Smooth muscle cell (in vitro differentiated cells): ENCODE measurements at regions not wholly inside any gene's neighbourhood (a gene's known extent, or its start where the extent isn't known, plus 50 kb on each side); places are given as distances from the start of the nearest gene placed in this dataset.
"Not testable (repeated sequence)": the region's sequence is repeated elsewhere in the genome, so short reads cannot be mapped to it uniquely, and the experiment has no call there.

Source experiments
- DNase-seq: peaks from one replicate; lab custom pipeline; 2025; ENCODE audit not compliant: unreplicated experiment; lab: John Stamatoyannopoulos, UW
- H2AFZ ChIP-seq: fragments of 200-600 bp; sonication (generic); 2 replicates; pipeline ENCODE4 v1.6.0; 2016; ENCODE audit warnings: antibody characterized with exemption, low read depth, mild to moderate bottlenecking
- H3F3A ChIP-seq: fragments of 200-600 bp; sonication (generic); 2 replicates; pipeline ENCODE4 v1.6.0; 2017; ENCODE audit warnings: antibody characterized with exemption, low read depth
- H3K27ac ChIP-seq: fragments of 200-600 bp; sonication (generic); 2 replicates; pipeline ENCODE4 v1.5.1; 2016; ENCODE audit warnings: low read depth, mild to moderate bottlenecking
- H3K27me3 ChIP-seq: fragments of 200-600 bp; sonication (generic); 2 replicates; pipeline ENCODE4 v1.6.1; 2016; ENCODE audit warnings: low read depth, mild to moderate bottlenecking
- H3K36me3 ChIP-seq: fragments of 200-600 bp; sonication (generic); 2 replicates; pipeline ENCODE4 v1.5.1; 2016; ENCODE audit warnings: low read depth
- H3K4me1 ChIP-seq: fragments of 200-600 bp; sonication (generic); 2 replicates; pipeline ENCODE4 v1.5.1; 2016; ENCODE audit warnings: low read depth
- H3K4me2 ChIP-seq: fragments of 200-600 bp; sonication (generic); 2 replicates; pipeline ENCODE4 v1.6.0; 2016; ENCODE audit warnings: mild to moderate bottlenecking
- H3K4me3 ChIP-seq: fragments of 200-600 bp; sonication (generic); 2 replicates; pipeline ENCODE4 v1.5.1; 2016; ENCODE audit warnings: mild to moderate bottlenecking
- H3K79me2 ChIP-seq: fragments of 200-600 bp; sonication (generic); 2 replicates; pipeline ENCODE4 v1.6.0; 2016; ENCODE audit warnings: low read depth, mild to moderate bottlenecking
- H3K9ac ChIP-seq: fragments of 200-600 bp; sonication (generic); 2 replicates; pipeline ENCODE4 v1.6.0; 2016; ENCODE audit warnings: low read depth
- H3K9me3 ChIP-seq: fragments of 200-600 bp; sonication (generic); replicated peaks from 2 replicates; pipeline ENCODE4 v1.5.1; 2016; ENCODE audit warnings: low read depth
- H4K20me1 ChIP-seq: fragments of 200-600 bp; sonication (generic); 2 replicates; pipeline ENCODE4 v1.6.0; 2016; ENCODE audit warnings: low read depth
- CTCF ChIP-seq: fragments of 200-600 bp; sonication (generic); IDR thresholded peaks from 2 replicates; pipeline ENCODE4 v1.5.1; 2017; ENCODE audit warnings: borderline replicate concordance, mild to moderate bottlenecking, antibody characterized with exemption; ENCODE audit not compliant: insufficient read depth, poor library complexity, severe bottlenecking
- WGBS: methylation state at CpG from one replicate; pipeline ENCODE4 v1.1.7; 2016; ENCODE audit warnings: low lambda C conversion rate; 5-methylcytosine and 5-hydroxymethylcytosine counted together

- H3K9ac ChIP-seq, H3K4me2 ChIP-seq, H4K20me1 ChIP-seq, H3K4me3 ChIP-seq, H3K27ac ChIP-seq, H3F3A ChIP-seq, H3K27me3 ChIP-seq, H3K4me1 ChIP-seq, DNase-seq, H3K79me2 ChIP-seq, H2AFZ ChIP-seq, H3K9me3 ChIP-seq, H3K36me3 ChIP-seq: not testable (repeated sequence)
- WGBS, result 58% methylated on average over 8 of the region's 8 CpGs
Measured at GRCh38 chr7:67358316-67358715, 361.7 kb downstream of the TYW1 start.

- H3K36me3 ChIP-seq, H3K9ac ChIP-seq, H3F3A ChIP-seq, H3K9me3 ChIP-seq, DNase-seq, H3K4me2 ChIP-seq, H3K27ac ChIP-seq, H3K4me3 ChIP-seq, H2AFZ ChIP-seq, H4K20me1 ChIP-seq, H3K27me3 ChIP-seq, H3K79me2 ChIP-seq, H3K4me1 ChIP-seq: not testable (repeated sequence)
- WGBS, result 41% methylated on average over 3 of the region's 3 CpGs
Measured at GRCh38 chr7:67358738-67359137, 362.1 kb downstream of the TYW1 start.

GRCh38 chr7:67359900-67360299 lies 363.3 kb downstream of the TYW1 start:
- Histone ChIP-seq H3K9me3 (no peaks in the 10 kb centered on the region), H3F3A (no peaks in the 10 kb centered on the region), H3K9ac (no peak overlapping the region), H4K20me1 (no peaks in the 10 kb centered on the region), H3K4me3 (no peak overlapping the region), H3K36me3 (no peaks in the 10 kb centered on the region), H3K27ac (no peak overlapping the region), H3K4me1 (no peaks in the 10 kb centered on the region), H3K79me2 (no peaks in the 10 kb centered on the region), H2AFZ (no peak overlapping the region), H3K4me2 (no peak overlapping the region), H3K27me3 (no peaks in the 10 kb centered on the region)
- DNase-seq, result no peak
- no peak for TF ChIP-seq CTCF
- WGBS, result 61% methylated on average over 3 of the region's 3 CpGs

- Histone ChIP-seq H3K4me3 (no peak overlapping the region), H2AFZ (no peak overlapping the region), H4K20me1 (no peaks in the 10 kb centered on the region), H3K9ac (no peak overlapping the region), H3K4me2 (no peak overlapping the region), H3K27ac (no peak overlapping the region), H3K79me2 (no peaks in the 10 kb centered on the region), H3K27me3 (no peaks in the 10 kb centered on the region), H3K36me3 (no peaks in the 10 kb centered on the region), H3K9me3 (no peaks in the 10 kb centered on the region), H3K4me1 (no peaks in the 10 kb centered on the region), H3F3A (no peaks in the 10 kb centered on the region)
- TF ChIP-seq CTCF, result no peak
- 85% methylated on average over 4 of the region's 4 CpGs for WGBS
- no peak for DNase-seq
Measured at GRCh38 chr7:67361150-67361549, 364.5 kb downstream of the TYW1 start.

GRCh38 chr7:67364441-67365017 lies 367.9 kb downstream of the TYW1 start:
- Histone ChIP-seq H3K4me1 (no peaks in the 10 kb centered on the region), H3K9ac (no peak overlapping the region), H3F3A (no peaks in the 10 kb centered on the region), H3K27me3 (peaks cover 9% of the 10 kb centered on the region), H3K27ac (no peak overlapping the region), H3K9me3 (no peaks in the 10 kb centered on the region), H3K36me3 (no peaks in the 10 kb centered on the region), H4K20me1 (no peaks in the 10 kb centered on the region), H2AFZ (no peak overlapping the region), H3K4me3 (no peak overlapping the region), H3K79me2 (no peaks in the 10 kb centered on the region), H3K4me2 (no peak overlapping the region)
- no peak for TF ChIP-seq CTCF
- no peak for DNase-seq
- 88% methylated on average over 41 of the region's 60 CpGs for WGBS
